Brain microvascular endothelial cell (primary cell): ENCODE measurements at regions not wholly inside any gene's neighbourhood (a gene's known extent, or its start where the extent isn't known, plus 50 kb on each side); places are given as distances from the start of the nearest gene placed in this dataset.
"Not testable (repeated sequence)": the region's sequence is repeated elsewhere in the genome, so short reads cannot be mapped to it uniquely, and the experiment has no call there.

Experiments
- DNase-seq: peaks from one replicate; pipeline ENCODE4 v3.0.0-alpha.2; 2020
- H3K27ac ChIP-seq: fragments of 250-450 bp; sonication (Bioruptor Pico); 2 replicates; pipeline ENCODE4 v1.5.1; 2020; ENCODE audit warnings: mild to moderate bottlenecking, moderate library complexity
- H3K27me3 ChIP-seq: fragments of 250-450 bp; sonication (Bioruptor Pico); replicated peaks from 2 replicates; pipeline ENCODE4 v1.5.1; 2020; ENCODE audit warnings: mild to moderate bottlenecking
- H3K36me3 ChIP-seq: fragments of 250-450 bp; sonication (Bioruptor Pico); replicated peaks from 2 replicates; pipeline ENCODE4 v1.5.1; 2020; ENCODE audit warnings: mild to moderate bottlenecking
- H3K4me3 ChIP-seq: 2 replicates; pipeline ENCODE4 v1.5.1; 2011; ENCODE audit warnings: low read depth, mild to moderate bottlenecking, control low read depth, low read length, moderate library complexity
- CTCF ChIP-seq: IDR thresholded peaks from 2 replicates; pipeline ENCODE4 v1.5.1; 2011; ENCODE audit warnings: low read depth, mild to moderate bottlenecking, moderate library complexity, low read length, control low read depth, inconsistent platforms; ENCODE audit errors: missing control alignments
- in situ Hi-C: cut with HindIII; loops from 2 replicates; pipeline ENCODE4 v1.10.0; 2017; ENCODE audit warnings: low sequenced_read_pairs, low pct_ligation_motif_present

GRCh38 chr19:21622920-21623319, 117.5 kb downstream of the ZNF429 start:
- no peaks in the 10 kb centered on the region for H3K36me3 ChIP-seq
- no peak for TF ChIP-seq CTCF
- H3K27ac ChIP-seq: no peak overlapping the region
- no peak for DNase-seq
- in situ Hi-C loops: no loop called here
- no peaks in the 10 kb centered on the region for H3K27me3 ChIP-seq
- H3K4me3 ChIP-seq: no peak overlapping the region

- TF ChIP-seq CTCF: no peak
- Histone ChIP-seq H3K4me3 (no peak overlapping the region), H3K27me3 (no peaks in the 10 kb centered on the region), H3K36me3 (no peaks in the 10 kb centered on the region), H3K27ac (no peak overlapping the region)
- in situ Hi-C loops: no loop called here
- DNase-seq: no peak
Observed at GRCh38 chr19:21621671-21622070, 116.3 kb downstream of the ZNF429 start.

GRCh38 chr19:21617740-21618339, 112.4 kb downstream of the ZNF429 start:
- no peak overlapping the region for H3K4me3 ChIP-seq
- H3K27ac ChIP-seq: no peak overlapping the region
- in situ Hi-C loops: no loop called here
- no peaks in the 10 kb centered on the region for H3K27me3 ChIP-seq
- DNase-seq: no peak
- no peaks in the 10 kb centered on the region for H3K36me3 ChIP-seq
- no peak for TF ChIP-seq CTCF

GRCh38 chr19:21614776-21615175, 109.4 kb downstream of the ZNF429 start:
- H3K27me3 ChIP-seq, DNase-seq, H3K36me3 ChIP-seq, in situ Hi-C loops, H3K27ac ChIP-seq, H3K4me3 ChIP-seq: not testable (repeated sequence)

- H3K27ac ChIP-seq, H3K4me3 ChIP-seq: not testable (repeated sequence)
Observed at GRCh38 chr19:21613201-21613600, 107.8 kb downstream of the ZNF429 start.

GRCh38 chr19:21612403-21612872, 107.0 kb downstream of the ZNF429 start:
- Histone ChIP-seq H3K27ac (no peak overlapping the region), H3K27me3 (no peaks in the 10 kb centered on the region), H3K4me3 (no peak overlapping the region)

More at GRCh38 chr19:21613201-21613600, 107.8 kb downstream of the ZNF429 start:
- H3K36me3 ChIP-seq, in situ Hi-C loops, H3K27me3 ChIP-seq, DNase-seq: not testable (repeated sequence)

More at GRCh38 chr19:21612403-21612872, 107.0 kb downstream of the ZNF429 start:
- H3K36me3 ChIP-seq: no peaks in the 10 kb centered on the region
- in situ Hi-C loops: no loop called here
- DNase-seq: no peak
- TF ChIP-seq CTCF: no peak
